Colonic mucosa (tissue), 4 donors: ENCODE measurements at regions not wholly inside any gene's neighbourhood (a gene's known extent, or its start where the extent isn't known, plus 50 kb on each side); places are given as distances from the start of the nearest gene placed in this dataset.

Source experiments
- DNase-seq: peaks from one replicate; pipeline ENCODE4 v3.0.0-alpha.2; 2020
- H3K27ac ChIP-seq: fragments of 200-600 bp; one replicate; pipeline ENCODE4 v1.8.0; 2021
- H3K27me3 ChIP-seq: fragments of 200-600 bp; one replicate; pipeline ENCODE4 v1.8.0; 2021
- H3K36me3 ChIP-seq: fragments of 200-600 bp; one replicate; pipeline ENCODE4 v1.8.0; 2021
- H3K4me1 ChIP-seq: fragments of 200-600 bp; one replicate; pipeline ENCODE4 v1.8.0; 2021; ENCODE audit warnings: mild to moderate bottlenecking
- H3K4me3 ChIP-seq: fragments of 200-600 bp; one replicate; pipeline ENCODE4 v1.8.0; 2021
- H3K9ac ChIP-seq, 2 donors: one replicate each; pipeline ENCODE4 v1.7.0; 2013; ENCODE audit warnings: control low read depth in 2 of 2, low read depth in 2 of 2, low read length in 2 of 2
- H3K9me3 ChIP-seq: fragments of 200-600 bp; one replicate; pipeline ENCODE4 v1.8.0; 2021
- intact Hi-C: fragments of 100-400 bp; cut with DNase I; formaldehyde crosslinking; loops from one replicate; pipeline ENCODE4 v1.14.1; 2022
- TF ChIP-seq, protein P1 (sequence below): fragments of 200-600 bp; IDR thresholded peaks from one replicate; pipeline ENCODE4 v1.8.0; 2022; ENCODE audit warnings: antibody characterized with exemption, mild to moderate bottlenecking
- donor health status: healthy.
- donor health status: DM: no; HTN: no; CAD: no.
- donor health status: DM: no; HTN: no; CAD: no.

DNA sequence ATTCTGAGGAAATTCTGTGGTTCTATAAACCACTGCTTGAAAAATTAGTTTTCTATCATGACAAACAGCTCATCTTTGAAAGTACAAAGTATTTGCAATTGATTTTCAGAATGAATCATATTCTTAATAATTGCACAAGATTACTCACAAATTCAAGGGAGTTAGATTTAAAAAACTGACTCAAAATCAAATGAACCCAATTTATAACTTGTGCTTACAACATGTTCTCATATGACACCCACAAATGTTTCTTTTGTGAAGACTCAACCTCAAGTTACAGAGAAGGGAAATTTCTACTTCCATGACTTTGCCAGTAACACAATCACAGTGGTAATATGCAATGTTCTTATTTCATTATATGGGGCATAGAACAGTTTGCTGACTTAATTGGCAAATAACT, 272.0 kb upstream of the ACTBL2 start:
- no peak overlapping the region for H3K9ac ChIP-seq
- H3K27me3 ChIP-seq, result no peaks in the 10 kb centered on the region
- no peaks in the 10 kb centered on the region for H3K9me3 ChIP-seq
- H3K27ac ChIP-seq, result no peak overlapping the region
- intact Hi-C loops, result no loop called here
- no peaks in the 10 kb centered on the region for H3K4me1 ChIP-seq
- no peak for DNase-seq
- TF ChIP-seq, protein P1, sequence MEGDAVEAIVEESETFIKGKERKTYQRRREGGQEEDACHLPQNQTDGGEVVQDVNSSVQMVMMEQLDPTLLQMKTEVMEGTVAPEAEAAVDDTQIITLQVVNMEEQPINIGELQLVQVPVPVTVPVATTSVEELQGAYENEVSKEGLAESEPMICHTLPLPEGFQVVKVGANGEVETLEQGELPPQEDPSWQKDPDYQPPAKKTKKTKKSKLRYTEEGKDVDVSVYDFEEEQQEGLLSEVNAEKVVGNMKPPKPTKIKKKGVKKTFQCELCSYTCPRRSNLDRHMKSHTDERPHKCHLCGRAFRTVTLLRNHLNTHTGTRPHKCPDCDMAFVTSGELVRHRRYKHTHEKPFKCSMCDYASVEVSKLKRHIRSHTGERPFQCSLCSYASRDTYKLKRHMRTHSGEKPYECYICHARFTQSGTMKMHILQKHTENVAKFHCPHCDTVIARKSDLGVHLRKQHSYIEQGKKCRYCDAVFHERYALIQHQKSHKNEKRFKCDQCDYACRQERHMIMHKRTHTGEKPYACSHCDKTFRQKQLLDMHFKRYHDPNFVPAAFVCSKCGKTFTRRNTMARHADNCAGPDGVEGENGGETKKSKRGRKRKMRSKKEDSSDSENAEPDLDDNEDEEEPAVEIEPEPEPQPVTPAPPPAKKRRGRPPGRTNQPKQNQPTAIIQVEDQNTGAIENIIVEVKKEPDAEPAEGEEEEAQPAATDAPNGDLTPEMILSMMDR, result no peak
- no peaks in the 10 kb centered on the region for H3K36me3 ChIP-seq
- H3K4me3 ChIP-seq, result no peak overlapping the region

DNA sequence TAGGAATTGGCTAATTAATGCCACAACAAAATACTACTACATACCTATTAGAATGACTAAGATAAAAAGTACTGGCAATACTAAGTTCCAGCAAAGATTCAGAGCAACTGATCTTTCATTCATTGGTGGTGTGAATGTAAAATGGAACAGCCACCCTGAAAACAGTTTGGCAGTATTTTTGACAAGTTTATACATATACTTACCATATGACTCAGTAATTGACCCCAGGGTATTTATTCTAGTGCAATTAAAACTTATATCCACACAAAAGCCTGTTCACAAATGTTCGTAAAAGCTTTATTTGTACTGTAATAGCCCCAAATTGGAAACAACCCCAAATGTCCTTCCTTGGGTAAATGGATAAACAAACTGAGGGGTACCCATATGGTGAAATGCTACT, 270.8 kb upstream of the ACTBL2 start:
- TF ChIP-seq, protein P1, result no peak
- no peak overlapping the region for H3K9ac ChIP-seq
- no peak overlapping the region for H3K27ac ChIP-seq
- no peaks in the 10 kb centered on the region for H3K9me3 ChIP-seq
- DNase-seq, result no peak
- H3K4me3 ChIP-seq, result no peak overlapping the region
- H3K27me3 ChIP-seq, result no peaks in the 10 kb centered on the region
- intact Hi-C loops, result no loop called here
- H3K36me3 ChIP-seq, result no peaks in the 10 kb centered on the region
- H3K4me1 ChIP-seq, result no peaks in the 10 kb centered on the region

DNA sequence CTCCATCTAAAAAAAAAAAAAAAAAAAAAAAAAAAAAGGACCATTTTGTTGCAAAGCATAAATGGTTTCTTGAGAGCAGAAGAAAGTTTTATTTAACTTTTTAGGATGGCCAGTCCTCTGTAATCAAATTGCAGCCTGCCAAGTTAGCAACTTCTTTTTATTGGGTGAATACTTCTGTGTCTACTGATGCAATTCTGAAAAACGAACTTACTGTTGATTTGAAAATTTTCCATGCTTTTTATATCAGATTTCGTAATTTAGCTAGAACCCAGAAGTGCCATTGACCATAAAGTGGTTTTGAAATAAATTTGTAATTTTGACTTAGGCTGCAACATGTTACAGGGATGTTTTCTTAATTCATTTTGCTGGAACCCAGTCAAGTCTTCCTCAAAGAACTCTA, 269.1 kb upstream of the ACTBL2 start:
- H3K9me3 ChIP-seq, result no peaks in the 10 kb centered on the region
- TF ChIP-seq, protein P1, result no peak
- no peak overlapping the region for H3K4me3 ChIP-seq
- H3K4me1 ChIP-seq, result no peaks in the 10 kb centered on the region
- no peak overlapping the region for H3K27ac ChIP-seq
- no peak for DNase-seq
- no peaks in the 10 kb centered on the region for H3K27me3 ChIP-seq
- H3K36me3 ChIP-seq, result no peaks in the 10 kb centered on the region
- no peak overlapping the region for H3K9ac ChIP-seq
- intact Hi-C loops, result no loop called here

DNA sequence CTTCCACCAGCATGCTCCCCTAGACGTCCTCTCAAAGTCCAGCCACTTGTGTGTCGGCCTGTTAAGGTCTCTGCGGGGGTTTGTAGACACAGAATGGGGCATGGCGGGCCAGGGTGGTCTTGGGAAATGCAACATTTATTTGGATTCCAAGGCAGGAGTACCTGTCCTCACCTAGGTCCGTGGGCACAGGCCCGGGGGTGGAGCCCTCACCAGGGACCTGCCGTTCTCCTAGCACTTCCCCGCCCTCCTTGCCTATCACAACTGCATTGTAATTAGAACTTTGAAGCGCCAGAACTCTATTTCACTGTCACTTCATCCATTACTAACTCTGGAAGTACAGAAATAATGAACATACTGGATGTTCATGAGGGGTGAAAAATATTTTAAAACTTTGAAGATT, 268.3 kb upstream of the ACTBL2 start:
- H3K4me1 ChIP-seq, result no peaks in the 10 kb centered on the region
- H3K36me3 ChIP-seq, result no peaks in the 10 kb centered on the region
- no peaks in the 10 kb centered on the region for H3K9me3 ChIP-seq
- H3K4me3 ChIP-seq, result no peak overlapping the region
- H3K9ac ChIP-seq, result no peak overlapping the region
- no peak overlapping the region for H3K27ac ChIP-seq
- TF ChIP-seq, protein P1, result no peak
- intact Hi-C loops, result no loop called here
- H3K27me3 ChIP-seq, result no peaks in the 10 kb centered on the region
- DNase-seq, result no peak

GRCh38 chr5:57750282-57750681, 267.7 kb upstream of the ACTBL2 start:
- Histone ChIP-seq H3K9me3 (no peaks in the 10 kb centered on the region), H3K9ac (no peak overlapping the region), H3K27me3 (no peaks in the 10 kb centered on the region), H3K27ac (no peak overlapping the region), H3K36me3 (no peaks in the 10 kb centered on the region), H3K4me3 (no peak overlapping the region), H3K4me1 (no peaks in the 10 kb centered on the region)
- TF ChIP-seq, protein P1, result no peak
- intact Hi-C loops, result no loop called here
- no peak for DNase-seq

GRCh38 chr5:57749396-57749795, 266.8 kb upstream of the ACTBL2 start:
- H3K4me3 ChIP-seq, result no peak overlapping the region
- H3K9me3 ChIP-seq, result no peaks in the 10 kb centered on the region
- no peaks in the 10 kb centered on the region for H3K36me3 ChIP-seq
- no peaks in the 10 kb centered on the region for H3K4me1 ChIP-seq
- DNase-seq, result no peak
- no peaks in the 10 kb centered on the region for H3K27me3 ChIP-seq
- H3K27ac ChIP-seq, result no peak overlapping the region
- TF ChIP-seq, protein P1, result no peak
- intact Hi-C loops, result no loop called here
- H3K9ac ChIP-seq, result no peak overlapping the region
